ENCODE measurements at regions not wholly inside any gene's neighbourhood (a gene's known extent, or its start where the extent isn't known, plus 50 kb on each side); places are given as distances from the start of the nearest gene placed in this dataset.
"Not testable (repeated sequence)": the region's sequence is repeated elsewhere in the genome, so short reads cannot be mapped to it uniquely, and the experiment has no call there.

GRCh38 chr6:134593442-134593841 lies 275.5 kb upstream of the SGK1 start:
- no peaks in the 10 kb centered on the region for H3K27me3 Mint-ChIP-seq
- H3K9me3 Mint-ChIP-seq, result no peaks in the 10 kb centered on the region
- ATAC-seq (replicated peaks), result no peak
- H3K36me3 Mint-ChIP-seq (ENCODE audit: low read depth), result no peaks in the 10 kb centered on the region
- no peak overlapping the region for H3K27ac Mint-ChIP-seq
- no peak overlapping the region for H3K4me3 Mint-ChIP-seq
- H3K4me1 Mint-ChIP-seq, result no peaks in the 10 kb centered on the region

GRCh38 chr6:134593024-134593423 lies 275.1 kb upstream of the SGK1 start:
- H3K9me3 Mint-ChIP-seq, result no peaks in the 10 kb centered on the region
- no peaks in the 10 kb centered on the region for H3K36me3 Mint-ChIP-seq (ENCODE audit: low read depth)
- no peak overlapping the region for H3K4me3 Mint-ChIP-seq
- ATAC-seq (replicated peaks), result no peak
- no peaks in the 10 kb centered on the region for H3K4me1 Mint-ChIP-seq
- H3K27me3 Mint-ChIP-seq, result no peaks in the 10 kb centered on the region
- no peak overlapping the region for H3K27ac Mint-ChIP-seq

- H3K4me3 Mint-ChIP-seq, result no peak overlapping the region
- H3K27me3 Mint-ChIP-seq, result no peaks in the 10 kb centered on the region
- H3K4me1 Mint-ChIP-seq, result no peaks in the 10 kb centered on the region
- H3K27ac Mint-ChIP-seq, result peak overlapping the region; percentile 9
- no peaks in the 10 kb centered on the region for H3K36me3 Mint-ChIP-seq (ENCODE audit: low read depth)
- no peaks in the 10 kb centered on the region for H3K9me3 Mint-ChIP-seq
- no peak for ATAC-seq (replicated peaks)
Observed at GRCh38 chr6:134590449-134590848, 272.5 kb upstream of the SGK1 start.

GRCh38 chr6:134590004-134590403 lies 272.1 kb upstream of the SGK1 start:
- Mint-ChIP-seq H3K9me3 (no peaks in the 10 kb centered on the region), H3K27ac (no peak overlapping the region), H3K4me3 (no peak overlapping the region), H3K36me3 (ENCODE audit: low read depth) (no peaks in the 10 kb centered on the region), H3K27me3 (no peaks in the 10 kb centered on the region), H3K4me1 (no peaks in the 10 kb centered on the region)
- no peak for ATAC-seq (replicated peaks)

GRCh38 chr6:134589512-134589911 lies 271.6 kb upstream of the SGK1 start:
- Mint-ChIP-seq H3K4me3 (no peak overlapping the region), H3K27me3 (no peaks in the 10 kb centered on the region), H3K27ac (no peak overlapping the region), H3K9me3 (no peaks in the 10 kb centered on the region), H3K36me3 (ENCODE audit: low read depth) (no peaks in the 10 kb centered on the region), H3K4me1 (no peaks in the 10 kb centered on the region)
- no peak for ATAC-seq (replicated peaks)

GRCh38 chr6:134588267-134588666 lies 270.4 kb upstream of the SGK1 start:
- Mint-ChIP-seq H3K4me1 (no peaks in the 10 kb centered on the region), H3K4me3 (no peak overlapping the region), H3K27me3 (no peaks in the 10 kb centered on the region), H3K27ac (no peak overlapping the region), H3K9me3 (no peaks in the 10 kb centered on the region), H3K36me3 (ENCODE audit: low read depth) (no peaks in the 10 kb centered on the region)
- no peak for ATAC-seq (replicated peaks)

GRCh38 chr6:134585517-134585873 lies 267.6 kb upstream of the SGK1 start:
- ATAC-seq (replicated peaks), result no peak
- Mint-ChIP-seq H3K27me3 (no peaks in the 10 kb centered on the region), H3K4me3 (no peak overlapping the region), H3K27ac (no peak overlapping the region), H3K36me3 (ENCODE audit: low read depth) (no peaks in the 10 kb centered on the region), H3K9me3 (no peaks in the 10 kb centered on the region), H3K4me1 (no peaks in the 10 kb centered on the region)

- no peaks in the 10 kb centered on the region for H3K27me3 Mint-ChIP-seq
- no peak overlapping the region for H3K27ac Mint-ChIP-seq
- no peak overlapping the region for H3K4me3 Mint-ChIP-seq
- H3K36me3 Mint-ChIP-seq (ENCODE audit: low read depth), result no peaks in the 10 kb centered on the region
- H3K9me3 Mint-ChIP-seq, result no peaks in the 10 kb centered on the region
- no peak for ATAC-seq (replicated peaks)
- H3K4me1 Mint-ChIP-seq, result no peaks in the 10 kb centered on the region
Observed at GRCh38 chr6:134584847-134585516, 267.1 kb upstream of the SGK1 start.

GRCh38 chr6:134577998-134578397 lies 260.1 kb upstream of the SGK1 start:
- no peaks in the 10 kb centered on the region for H3K4me1 Mint-ChIP-seq
- no peaks in the 10 kb centered on the region for H3K36me3 Mint-ChIP-seq (ENCODE audit: low read depth)
- ATAC-seq (replicated peaks), result no peak
- H3K27ac Mint-ChIP-seq, result no peak overlapping the region
- H3K4me3 Mint-ChIP-seq, result no peak overlapping the region
- no peaks in the 10 kb centered on the region for H3K27me3 Mint-ChIP-seq
- H3K9me3 Mint-ChIP-seq, result peaks cover 3% of the 10 kb centered on the region

- H3K4me1 Mint-ChIP-seq, result peaks cover under 1% of the 10 kb centered on the region
- no peak overlapping the region for H3K27ac Mint-ChIP-seq
- H3K9me3 Mint-ChIP-seq, result peaks cover 3% of the 10 kb centered on the region
- no peaks in the 10 kb centered on the region for H3K36me3 Mint-ChIP-seq (ENCODE audit: low read depth)
- no peak overlapping the region for H3K4me3 Mint-ChIP-seq
- no peaks in the 10 kb centered on the region for H3K27me3 Mint-ChIP-seq
- ATAC-seq (replicated peaks), result no peak
Observed at GRCh38 chr6:134575221-134575620, 257.3 kb upstream of the SGK1 start.

GRCh38 chr6:134574491-134574890 lies 256.6 kb upstream of the SGK1 start:
- Mint-ChIP-seq H3K27me3 (no peaks in the 10 kb centered on the region), H3K9me3 (peaks cover 3% of the 10 kb centered on the region), H3K36me3 (ENCODE audit: low read depth) (no peaks in the 10 kb centered on the region), H3K4me1 (peaks cover 8% of the 10 kb centered on the region), H3K4me3 (no peak overlapping the region), H3K27ac (no peak overlapping the region)
- ATAC-seq (replicated peaks), result no peak

GRCh38 chr6:134569996-134570395 lies 252.1 kb upstream of the SGK1 start:
- peak overlapping the region; percentile 1 for H3K4me3 Mint-ChIP-seq
- not testable (repeated sequence) for H3K36me3 Mint-ChIP-seq (ENCODE audit: low read depth); ATAC-seq (replicated peaks); H3K27ac Mint-ChIP-seq; H3K9me3 Mint-ChIP-seq; H3K27me3 Mint-ChIP-seq
- H3K4me1 Mint-ChIP-seq, result peaks cover 13% of the 10 kb centered on the region

- ATAC-seq (replicated peaks), result no peak
- Mint-ChIP-seq H3K9me3 (no peaks in the 10 kb centered on the region), H3K4me3 (no peak overlapping the region), H3K4me1 (peaks cover 7% of the 10 kb centered on the region), H3K27ac (no peak overlapping the region), H3K36me3 (ENCODE audit: low read depth) (no peaks in the 10 kb centered on the region), H3K27me3 (peaks cover 5% of the 10 kb centered on the region)
Observed at GRCh38 chr6:134564705-134565104, 246.8 kb upstream of the SGK1 start.

- no peak overlapping the region for H3K27ac Mint-ChIP-seq
- no peaks in the 10 kb centered on the region for H3K4me1 Mint-ChIP-seq
- no peaks in the 10 kb centered on the region for H3K36me3 Mint-ChIP-seq (ENCODE audit: low read depth)
- no peak for ATAC-seq (replicated peaks)
- no peaks in the 10 kb centered on the region for H3K9me3 Mint-ChIP-seq
- no peak overlapping the region for H3K4me3 Mint-ChIP-seq
- H3K27me3 Mint-ChIP-seq, result peaks cover 5% of the 10 kb centered on the region
Observed at GRCh38 chr6:134560019-134560418, 242.1 kb upstream of the SGK1 start.

GRCh38 chr6:134557509-134557908 lies 239.6 kb upstream of the SGK1 start:
- H3K4me1 Mint-ChIP-seq, result no peaks in the 10 kb centered on the region
- no peaks in the 10 kb centered on the region for H3K9me3 Mint-ChIP-seq
- no peak overlapping the region for H3K4me3 Mint-ChIP-seq
- H3K27ac Mint-ChIP-seq, result no peak overlapping the region
- no peaks in the 10 kb centered on the region for H3K36me3 Mint-ChIP-seq (ENCODE audit: low read depth)
- no peaks in the 10 kb centered on the region for H3K27me3 Mint-ChIP-seq
- no peak for ATAC-seq (replicated peaks)

GRCh38 chr6:134555672-134556071 lies 237.8 kb upstream of the SGK1 start:
- Mint-ChIP-seq H3K36me3 (ENCODE audit: low read depth) (no peaks in the 10 kb centered on the region), H3K4me3 (no peak overlapping the region), H3K27ac (no peak overlapping the region), H3K27me3 (no peaks in the 10 kb centered on the region), H3K9me3 (no peaks in the 10 kb centered on the region), H3K4me1 (no peaks in the 10 kb centered on the region)
- ATAC-seq (replicated peaks), result no peak

Measured in activated T-helper 17 cell treated with anti-CD3 and anti-CD28 coated beads, Interleukin-2, amount 50 U/mL, for 72 hours (primary cell).